ENCODE measurements at regions not wholly inside any gene's neighbourhood (a gene's known extent, or its start where the extent isn't known, plus 50 kb on each side); places are given as distances from the start of the nearest gene placed in this dataset.

- no peaks in the 10 kb centered on the region for H3K36me3 ChIP-seq (ENCODE audit: insufficient read depth, low read length)
Observed at GRCh38 chr14:62125793-62126192, 363.6 kb downstream of the SNAPC1 start.

GRCh38 chr14:62126879-62127478 is 364.8 kb downstream of the SNAPC1 start:
- H3K9ac ChIP-seq (ENCODE audit: low read depth, low read length): no peak overlapping the region
- peaks cover 75% of the 10 kb centered on the region for H3K27me3 ChIP-seq (ENCODE audit: control insufficient read depth, insufficient read depth, low read length)
- H3K4me1 ChIP-seq (ENCODE audit: control insufficient read depth, insufficient read depth, low read length): no peaks in the 10 kb centered on the region
- H3K4me3 ChIP-seq (ENCODE audit: low read length): no peak overlapping the region
- H3K4me2 ChIP-seq (ENCODE audit: low read length): no peak overlapping the region
- no peaks in the 10 kb centered on the region for H3K9me3 ChIP-seq (replicated peaks; ENCODE audit: low read length)
- H3K36me3 ChIP-seq (ENCODE audit: insufficient read depth, low read length): no peaks in the 10 kb centered on the region

More at GRCh38 chr14:62125793-62126192, 363.6 kb downstream of the SNAPC1 start:
- no peak overlapping the region for H3K9ac ChIP-seq (ENCODE audit: low read depth, low read length)
- no peak overlapping the region for H3K4me2 ChIP-seq (ENCODE audit: low read length)
- H3K9me3 ChIP-seq (replicated peaks; ENCODE audit: low read length): no peaks in the 10 kb centered on the region
- H3K4me1 ChIP-seq (ENCODE audit: control insufficient read depth, insufficient read depth, low read length): no peaks in the 10 kb centered on the region
- H3K4me3 ChIP-seq (ENCODE audit: low read length): no peak overlapping the region
- peaks cover 77% of the 10 kb centered on the region for H3K27me3 ChIP-seq (ENCODE audit: control insufficient read depth, insufficient read depth, low read length)

GRCh38 chr14:62130441-62130840 is 368.2 kb downstream of the SNAPC1 start:
- Histone ChIP-seq H3K27me3 (ENCODE audit: control insufficient read depth, insufficient read depth, low read length) (peaks cover 59% of the 10 kb centered on the region), H3K9ac (ENCODE audit: low read depth, low read length) (no peak overlapping the region), H3K9me3 (replicated peaks; ENCODE audit: low read length) (no peaks in the 10 kb centered on the region), H3K4me3 (ENCODE audit: low read length) (no peak overlapping the region), H3K4me1 (ENCODE audit: control insufficient read depth, insufficient read depth, low read length) (no peaks in the 10 kb centered on the region), H3K36me3 (ENCODE audit: insufficient read depth, low read length) (no peaks in the 10 kb centered on the region), H3K4me2 (ENCODE audit: low read length) (no peak overlapping the region)

- H3K4me2 ChIP-seq (ENCODE audit: low read length): no peak overlapping the region
- H3K36me3 ChIP-seq (ENCODE audit: insufficient read depth, low read length): no peaks in the 10 kb centered on the region
- peaks cover 30% of the 10 kb centered on the region for H3K27me3 ChIP-seq (ENCODE audit: control insufficient read depth, insufficient read depth, low read length)
- H3K4me1 ChIP-seq (ENCODE audit: control insufficient read depth, insufficient read depth, low read length): no peaks in the 10 kb centered on the region
- H3K4me3 ChIP-seq (ENCODE audit: low read length): no peak overlapping the region
- H3K9me3 ChIP-seq (replicated peaks; ENCODE audit: low read length): no peaks in the 10 kb centered on the region
- no peak overlapping the region for H3K9ac ChIP-seq (ENCODE audit: low read depth, low read length)
Observed at GRCh38 chr14:62133776-62134550, 371.7 kb downstream of the SNAPC1 start.

- Histone ChIP-seq H3K4me2 (ENCODE audit: low read length) (no peak overlapping the region), H3K4me1 (ENCODE audit: control insufficient read depth, insufficient read depth, low read length) (no peaks in the 10 kb centered on the region), H3K9me3 (replicated peaks; ENCODE audit: low read length) (no peaks in the 10 kb centered on the region), H3K27me3 (ENCODE audit: control insufficient read depth, insufficient read depth, low read length) (peaks cover 5% of the 10 kb centered on the region), H3K9ac (ENCODE audit: low read depth, low read length) (no peak overlapping the region), H3K4me3 (ENCODE audit: low read length) (no peak overlapping the region), H3K36me3 (ENCODE audit: insufficient read depth, low read length) (no peaks in the 10 kb centered on the region)
Observed at GRCh38 chr14:62138593-62138992, 376.4 kb downstream of the SNAPC1 start.

GRCh38 chr14:62141139-62141538 is 378.9 kb downstream of the SNAPC1 start:
- no peak overlapping the region for H3K9ac ChIP-seq (ENCODE audit: low read depth, low read length)
- H3K4me3 ChIP-seq (ENCODE audit: low read length): no peak overlapping the region
- no peak overlapping the region for H3K4me2 ChIP-seq (ENCODE audit: low read length)
- H3K36me3 ChIP-seq (ENCODE audit: insufficient read depth, low read length): no peaks in the 10 kb centered on the region
- H3K27me3 ChIP-seq (ENCODE audit: control insufficient read depth, insufficient read depth, low read length): peaks cover 4% of the 10 kb centered on the region
- H3K9me3 ChIP-seq (replicated peaks; ENCODE audit: low read length): no peaks in the 10 kb centered on the region
- H3K4me1 ChIP-seq (ENCODE audit: control insufficient read depth, insufficient read depth, low read length): no peaks in the 10 kb centered on the region

- Histone ChIP-seq H3K4me2 (ENCODE audit: low read length) (no peak overlapping the region), H3K4me1 (ENCODE audit: control insufficient read depth, insufficient read depth, low read length) (no peaks in the 10 kb centered on the region), H3K36me3 (ENCODE audit: insufficient read depth, low read length) (no peaks in the 10 kb centered on the region), H3K4me3 (ENCODE audit: low read length) (no peak overlapping the region), H3K9ac (ENCODE audit: low read depth, low read length) (no peak overlapping the region), H3K27me3 (ENCODE audit: control insufficient read depth, insufficient read depth, low read length) (peaks cover 4% of the 10 kb centered on the region), H3K9me3 (replicated peaks; ENCODE audit: low read length) (no peaks in the 10 kb centered on the region)
Observed at GRCh38 chr14:62143245-62143644, 381.0 kb downstream of the SNAPC1 start.

GRCh38 chr14:62144863-62145262 is 382.6 kb downstream of the SNAPC1 start:
- Histone ChIP-seq H3K4me2 (ENCODE audit: low read length) (no peak overlapping the region), H3K4me3 (ENCODE audit: low read length) (no peak overlapping the region), H3K36me3 (ENCODE audit: insufficient read depth, low read length) (no peaks in the 10 kb centered on the region), H3K9me3 (replicated peaks; ENCODE audit: low read length) (no peaks in the 10 kb centered on the region), H3K4me1 (ENCODE audit: control insufficient read depth, insufficient read depth, low read length) (no peaks in the 10 kb centered on the region), H3K27me3 (ENCODE audit: control insufficient read depth, insufficient read depth, low read length) (peaks cover 4% of the 10 kb centered on the region), H3K9ac (ENCODE audit: low read depth, low read length) (no peak overlapping the region)

- Histone ChIP-seq H3K4me3 (ENCODE audit: low read length) (no peak overlapping the region), H3K4me2 (ENCODE audit: low read length) (no peak overlapping the region), H3K9me3 (replicated peaks; ENCODE audit: low read length) (no peaks in the 10 kb centered on the region), H3K4me1 (ENCODE audit: control insufficient read depth, insufficient read depth, low read length) (no peaks in the 10 kb centered on the region), H3K27me3 (ENCODE audit: control insufficient read depth, insufficient read depth, low read length) (peaks cover 4% of the 10 kb centered on the region), H3K9ac (ENCODE audit: low read depth, low read length) (no peak overlapping the region), H3K36me3 (ENCODE audit: insufficient read depth, low read length) (no peaks in the 10 kb centered on the region)
Observed at GRCh38 chr14:62146030-62146429, 383.8 kb downstream of the SNAPC1 start.

GRCh38 chr14:62156052-62156451 is 393.8 kb downstream of the SNAPC1 start:
- Histone ChIP-seq H3K36me3 (ENCODE audit: insufficient read depth, low read length) (no peaks in the 10 kb centered on the region), H3K4me3 (ENCODE audit: low read length) (no peak overlapping the region), H3K9ac (ENCODE audit: low read depth, low read length) (no peak overlapping the region), H3K9me3 (replicated peaks; ENCODE audit: low read length) (no peaks in the 10 kb centered on the region), H3K27me3 (ENCODE audit: control insufficient read depth, insufficient read depth, low read length) (peaks cover 21% of the 10 kb centered on the region), H3K4me1 (ENCODE audit: control insufficient read depth, insufficient read depth, low read length) (no peaks in the 10 kb centered on the region), H3K4me2 (ENCODE audit: low read length) (no peak overlapping the region)

GRCh38 chr14:62158779-62159178 is 396.6 kb downstream of the SNAPC1 start:
- no peak overlapping the region for H3K9ac ChIP-seq (ENCODE audit: low read depth, low read length)
- H3K36me3 ChIP-seq (ENCODE audit: insufficient read depth, low read length): no peaks in the 10 kb centered on the region
- H3K9me3 ChIP-seq (replicated peaks; ENCODE audit: low read length): no peaks in the 10 kb centered on the region
- no peaks in the 10 kb centered on the region for H3K4me1 ChIP-seq (ENCODE audit: control insufficient read depth, insufficient read depth, low read length)
- H3K27me3 ChIP-seq (ENCODE audit: control insufficient read depth, insufficient read depth, low read length): peaks cover 32% of the 10 kb centered on the region
- no peak overlapping the region for H3K4me3 ChIP-seq (ENCODE audit: low read length)
- H3K4me2 ChIP-seq (ENCODE audit: low read length): no peak overlapping the region

- Histone ChIP-seq H3K4me2 (ENCODE audit: low read length) (no peak overlapping the region), H3K4me3 (ENCODE audit: low read length) (no peak overlapping the region)
Observed at GRCh38 chr14:62159314-62159713, 397.1 kb downstream of the SNAPC1 start.

More at GRCh38 chr14:62159314-62159713, 397.1 kb downstream of the SNAPC1 start:
- Histone ChIP-seq H3K9me3 (replicated peaks; ENCODE audit: low read length) (no peaks in the 10 kb centered on the region), H3K9ac (ENCODE audit: low read depth, low read length) (no peak overlapping the region), H3K36me3 (ENCODE audit: insufficient read depth, low read length) (no peaks in the 10 kb centered on the region), H3K27me3 (ENCODE audit: control insufficient read depth, insufficient read depth, low read length) (peaks cover 35% of the 10 kb centered on the region), H3K4me1 (ENCODE audit: control insufficient read depth, insufficient read depth, low read length) (no peaks in the 10 kb centered on the region)

Data from skeletal muscle satellite cell (primary cell).